ENCODE measurements at regions not wholly inside any gene's neighbourhood (a gene's known extent, or its start where the extent isn't known, plus 50 kb on each side); places are given as distances from the start of the nearest gene placed in this dataset.

- DNase-seq: no peak
These were observed 474.4 kb downstream of the NOVA1 start for GRCh38 chr14:26123459-26123858.

GRCh38 chr14:26121181-26121580 lies 476.7 kb downstream of the NOVA1 start:
- DNase-seq: no peak

GRCh38 chr14:26113911-26114640 lies 483.8 kb downstream of the NOVA1 start:
- DNase-seq: no peak

GRCh38 chr14:26104717-26105116 lies 493.1 kb downstream of the NOVA1 start:
- no peak for DNase-seq

- DNase-seq: no peak
These were observed 500.0 kb downstream of the NOVA1 start for GRCh38 chr14:26097852-26098251.

- no peak for DNase-seq
These were observed 509.6 kb downstream of the NOVA1 start for GRCh38 chr14:26088275-26088674.

GRCh38 chr14:26081043-26081442 lies 516.8 kb downstream of the NOVA1 start:
- DNase-seq: no peak

GRCh38 chr14:26078561-26078960 lies 519.3 kb downstream of the NOVA1 start:
- DNase-seq: peak in 1 of 2 donors; percentile 5

GRCh38 chr14:26074892-26075291 lies 522.9 kb downstream of the NOVA1 start:
- DNase-seq: no peak

- DNase-seq: no peak
These were observed 527.4 kb downstream of the NOVA1 start for GRCh38 chr14:26070443-26070842.

GRCh38 chr14:26067786-26068459 lies 529.9 kb downstream of the NOVA1 start:
- no peak for DNase-seq

- no peak for DNase-seq
These were observed 530.5 kb downstream of the NOVA1 start for GRCh38 chr14:26067341-26067740.

GRCh38 chr14:26056036-26056616 lies 541.7 kb downstream of the NOVA1 start:
- DNase-seq: no peak

- no peak for DNase-seq
These were observed 565.5 kb downstream of the NOVA1 start for GRCh38 chr14:26032348-26032747.

- DNase-seq: no peak
These were observed 571.4 kb downstream of the NOVA1 start for GRCh38 chr14:26026384-26026783.

GRCh38 chr14:26023967-26024366 lies 573.9 kb downstream of the NOVA1 start:
- DNase-seq: no peak

- no peak for DNase-seq
These were observed 576.1 kb downstream of the NOVA1 start for GRCh38 chr14:26021759-26022158.

- DNase-seq: no peak
These were observed 580.6 kb downstream of the NOVA1 start for GRCh38 chr14:26017270-26017669.

GRCh38 chr14:26008290-26008689 lies 589.5 kb downstream of the NOVA1 start:
- DNase-seq: no peak

GRCh38 chr14:26004342-26004741 lies 593.5 kb downstream of the NOVA1 start:
- no peak for DNase-seq

- no peak for DNase-seq
These were observed 604.0 kb downstream of the NOVA1 start for GRCh38 chr14:25993830-25994229.

GRCh38 chr14:25988536-25988935 lies 609.3 kb downstream of the NOVA1 start:
- DNase-seq: no peak

- no peak for DNase-seq
These were observed 642.1 kb downstream of the NOVA1 start for GRCh38 chr14:25955772-25956171.

GRCh38 chr14:25953532-25954139 lies 644.2 kb downstream of the NOVA1 start:
- DNase-seq: no peak
